ENCODE measurements at regions not wholly inside any gene's neighbourhood (a gene's known extent, or its start where the extent isn't known, plus 50 kb on each side); places are given as distances from the start of the nearest gene placed in this dataset.

- 75 to 82% (median 79%) methylated on average over 10 of the region's 10 CpGs for WGBS, 4 donors
- H3K4me3 ChIP-seq: no peak overlapping the region
- intact Hi-C loops (cut with DNase I): no loop called here
- no peaks in the 10 kb centered on the region for H3K36me3 ChIP-seq (replicated peaks in 1 of 2)
- no peaks in the 10 kb centered on the region for H3K4me1 ChIP-seq (replicated peaks in 1 of 2)
- no peak for DNase-seq
- H3K9me3 ChIP-seq (replicated peaks in 1 of 3): no peaks in the 10 kb centered on the region
- H3K27ac ChIP-seq: no peak overlapping the region
- TF ChIP-seq POLR2A (IDR thresholded peaks at IDR 0.05) (no peak), CTCF (IDR thresholded peaks at IDR 0.05) (no peak)
- no peaks in the 10 kb centered on the region for H3K27me3 ChIP-seq
These were observed 570.4 kb downstream of the CCDC85A start for GRCh38 chr2:56754066-56754615.

GRCh38 chr2:56754627-56755026 lies 570.8 kb downstream of the CCDC85A start:
- no peak for TF ChIP-seq POLR2A (IDR thresholded peaks at IDR 0.05)
- TF ChIP-seq CTCF (IDR thresholded peaks at IDR 0.05): no peak
- DNase-seq: no peak
- no peak overlapping the region for H3K4me3 ChIP-seq
- no peaks in the 10 kb centered on the region for H3K36me3 ChIP-seq (replicated peaks in 1 of 2)
- WGBS, 4 donors: 81 to 89% (median 85%) methylated on average over 1 of the region's 1 CpG
- H3K27ac ChIP-seq: no peak overlapping the region
- no peaks in the 10 kb centered on the region for H3K4me1 ChIP-seq (replicated peaks in 1 of 2)
- H3K9me3 ChIP-seq (replicated peaks in 1 of 3): no peaks in the 10 kb centered on the region
- intact Hi-C loops (cut with DNase I): no loop called here
- H3K27me3 ChIP-seq: no peaks in the 10 kb centered on the region

DNA sequence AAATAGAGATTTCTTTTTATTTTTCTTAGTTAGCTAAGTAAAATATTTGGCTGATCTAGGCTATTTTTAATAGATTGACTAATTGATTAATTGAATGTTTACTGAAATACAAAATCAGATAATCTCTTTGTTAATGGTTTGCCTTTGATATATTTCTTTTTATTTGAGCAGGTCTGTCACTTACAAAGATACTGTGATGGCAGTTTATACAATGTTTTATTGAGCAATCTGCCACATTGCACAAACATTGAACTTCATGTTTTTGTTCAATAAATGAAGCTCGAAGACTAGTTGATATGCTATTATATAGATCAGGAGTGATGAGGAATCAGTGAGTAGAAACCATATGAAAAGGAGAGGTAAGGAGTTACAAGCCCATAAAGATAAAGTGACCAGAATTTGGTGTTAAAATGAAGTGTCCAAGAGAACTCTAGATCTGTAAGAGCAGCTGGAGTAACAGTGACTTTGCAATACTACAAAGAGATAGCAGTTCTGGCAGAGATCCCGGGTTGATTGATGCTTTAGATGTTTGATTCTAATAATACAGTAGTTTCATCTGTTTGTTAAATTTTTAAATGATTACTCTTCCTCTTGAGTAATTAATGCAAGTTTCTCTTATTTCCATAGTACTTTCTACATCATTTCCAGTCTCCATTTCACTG lies 574.2 kb downstream of the CCDC85A start:
- TF ChIP-seq CTCF (IDR thresholded peaks at IDR 0.05): no peak
- no peak for TF ChIP-seq POLR2A (IDR thresholded peaks at IDR 0.05)
- Histone ChIP-seq H3K4me1 (replicated peaks in 1 of 2) (no peaks in the 10 kb centered on the region), H3K9me3 (replicated peaks in 1 of 3) (no peaks in the 10 kb centered on the region), H3K27me3 (no peaks in the 10 kb centered on the region), H3K36me3 (replicated peaks in 1 of 2) (no peaks in the 10 kb centered on the region), H3K27ac (no peak overlapping the region), H3K4me3 (no peak overlapping the region)
- 73 to 88% (median 76%) methylated on average over 2 of the region's 2 CpGs for WGBS, 4 donors
- intact Hi-C loops (cut with DNase I): no loop called here
- DNase-seq: peak in 1 of 7 donors; percentile 5

- TF ChIP-seq POLR2A (IDR thresholded peaks at IDR 0.05) (no peak), CTCF (IDR thresholded peaks at IDR 0.05) (no peak)
- no peak overlapping the region for H3K27ac ChIP-seq
- 72 to 83% (median 76%) methylated on average over 2 of the region's 2 CpGs for WGBS, 4 donors
These were observed 579.9 kb downstream of the CCDC85A start for GRCh38 chr2:56763683-56764082.

More at GRCh38 chr2:56763683-56764082, 579.9 kb downstream of the CCDC85A start:
- Histone ChIP-seq H3K9me3 (replicated peaks in 1 of 3) (no peaks in the 10 kb centered on the region), H3K4me3 (no peak overlapping the region), H3K36me3 (replicated peaks in 1 of 2) (no peaks in the 10 kb centered on the region), H3K27me3 (no peaks in the 10 kb centered on the region), H3K4me1 (replicated peaks in 1 of 2) (no peaks in the 10 kb centered on the region)
- intact Hi-C loops (cut with DNase I): no loop called here
- DNase-seq: no peak
